DOHH2 (cell line): ENCODE measurements at regions not wholly inside any gene's neighbourhood (a gene's known extent, or its start where the extent isn't known, plus 50 kb on each side); places are given as distances from the start of the nearest gene placed in this dataset.

Experiments
- CTCF ChIP-seq: fragments of 200-600 bp; sonication (generic); IDR thresholded peaks from one replicate; pipeline ENCODE4 v1.5.1; 2014; ENCODE audit warnings: antibody characterized with exemption, mild to moderate bottlenecking, low read depth, low read length; ENCODE audit not compliant: poor library complexity, severe bottlenecking
- EZH2phosphoT487 ChIP-seq: fragments of 200-600 bp; sonication (generic); IDR thresholded peaks from 2 replicates; pipeline ENCODE4 v1.6.1; 2017; ENCODE audit warnings: borderline replicate concordance, mild to moderate bottlenecking, antibody characterized with exemption, low read length, moderate library complexity, mixed read lengths

- TF ChIP-seq EZH2phosphoT487 (no peak), CTCF (no peak)
These were observed 120.0 kb downstream of the MYCN start for GRCh38 chr2:16060125-16060935.
